T follicular helper cell (primary cell): ENCODE measurements at regions not wholly inside any gene's neighbourhood (a gene's known extent, or its start where the extent isn't known, plus 50 kb on each side); places are given as distances from the start of the nearest gene placed in this dataset.

Experiments used
- DNase-seq: peaks from one replicate; pipeline ENCODE4 v3.0.0-alpha.2; 2020; ENCODE audit warnings: low read depth

- no peak for DNase-seq
Observed at GRCh38 chr14:34212172-34212929, 249.7 kb downstream of the SPTSSA start.

GRCh38 chr14:34211732-34212131 is 250.3 kb downstream of the SPTSSA start:
- DNase-seq, result no peak

- no peak for DNase-seq
Observed at GRCh38 chr14:34208532-34208931, 253.5 kb downstream of the SPTSSA start.

GRCh38 chr14:34205799-34206198 is 254.9 kb upstream of the EGLN3 start:
- no peak for DNase-seq

- DNase-seq, result no peak
Observed at GRCh38 chr14:34204774-34205173, 253.9 kb upstream of the EGLN3 start.

- DNase-seq, result no peak
Observed at GRCh38 chr14:34203251-34203722, 252.4 kb upstream of the EGLN3 start.

- no peak for DNase-seq
Observed at GRCh38 chr14:34201909-34202637, 251.2 kb upstream of the EGLN3 start.

- DNase-seq, result no peak
Observed at GRCh38 chr14:34199585-34199984, 248.7 kb upstream of the EGLN3 start.

- no peak for DNase-seq
Observed at GRCh38 chr14:34198096-34198495, 247.2 kb upstream of the EGLN3 start.

- DNase-seq, result no peak
Observed at GRCh38 chr14:34195964-34196363, 245.1 kb upstream of the EGLN3 start.

GRCh38 chr14:34190717-34191116 is 239.8 kb upstream of the EGLN3 start:
- DNase-seq, result no peak

GRCh38 chr14:34189866-34190265 is 239.0 kb upstream of the EGLN3 start:
- DNase-seq, result no peak

- DNase-seq, result no peak
Observed at GRCh38 chr14:34187519-34188044, 236.7 kb upstream of the EGLN3 start.

GRCh38 chr14:34187061-34187460 is 236.2 kb upstream of the EGLN3 start:
- no peak for DNase-seq

- no peak for DNase-seq
Observed at GRCh38 chr14:34184126-34184525, 233.3 kb upstream of the EGLN3 start.

GRCh38 chr14:34183478-34183877 is 232.6 kb upstream of the EGLN3 start:
- DNase-seq, result no peak

GRCh38 chr14:34181338-34181737 is 230.5 kb upstream of the EGLN3 start:
- DNase-seq, result no peak

- no peak for DNase-seq
Observed at GRCh38 chr14:34180869-34181268, 230.0 kb upstream of the EGLN3 start.

GRCh38 chr14:34180434-34180833 is 229.6 kb upstream of the EGLN3 start:
- no peak for DNase-seq

- DNase-seq, result no peak
Observed at GRCh38 chr14:34179727-34180126, 228.9 kb upstream of the EGLN3 start.

GRCh38 chr14:34177466-34177865 is 226.6 kb upstream of the EGLN3 start:
- no peak for DNase-seq

GRCh38 chr14:34175574-34175973 is 224.7 kb upstream of the EGLN3 start:
- DNase-seq, result no peak

GRCh38 chr14:34174973-34175372 is 224.1 kb upstream of the EGLN3 start:
- DNase-seq, result no peak
